Left ventricle myocardium inferior (tissue), 1 donor: ENCODE measurements at regions not wholly inside any gene's neighbourhood (a gene's known extent, or its start where the extent isn't known, plus 50 kb on each side); places are given as distances from the start of the nearest gene placed in this dataset.

Experiments used
- DNase-seq: peaks from one replicate; pipeline ENCODE4 v3.0.0-alpha.2; 2020
- H3K27ac ChIP-seq: fragments of 200-600 bp; replicated peaks from 2 replicates; pipeline ENCODE4 v1.8.0; 2021
- H3K27me3 ChIP-seq: fragments of 200-600 bp; 2 replicates; pipeline ENCODE4 v1.8.0; 2021; ENCODE audit warnings: low read depth
- H3K36me3 ChIP-seq: fragments of 200-600 bp; 2 replicates; pipeline ENCODE4 v1.8.0; 2021
- H3K4me1 ChIP-seq: fragments of 200-600 bp; 2 replicates; pipeline ENCODE4 v1.8.0; 2021
- H3K4me3 ChIP-seq: fragments of 200-600 bp; 2 replicates; pipeline ENCODE4 v1.8.0; 2021; ENCODE audit warnings: mild to moderate bottlenecking, moderate library complexity
- H3K9me3 ChIP-seq: fragments of 200-600 bp; replicated peaks from 2 replicates; pipeline ENCODE4 v1.8.0; 2021
- CTCF ChIP-seq: fragments of 200-600 bp; IDR thresholded peaks from 2 replicates; pipeline ENCODE4 v1.8.0; 2021; ENCODE audit warnings: antibody characterized with exemption, mild to moderate bottlenecking, borderline replicate concordance
- intact Hi-C: fragments of 100-400 bp; cut with micrococcal nuclease; formaldehyde crosslinking; loops from one replicate; pipeline ENCODE4 v1.11.0; 2022
- donor health status: DM: no; HTN: yes; CAD: no; lungs with severe emphysema.

- Histone ChIP-seq H3K4me1 (no peaks in the 10 kb centered on the region), H3K9me3 (no peaks in the 10 kb centered on the region), H3K4me3 (no peak overlapping the region), H3K36me3 (no peaks in the 10 kb centered on the region), H3K27me3 (peaks cover 59% of the 10 kb centered on the region), H3K27ac (no peak overlapping the region)
- no peak for DNase-seq
- intact Hi-C loops, result no loop called here
- no peak for TF ChIP-seq CTCF
These were observed 111.6 kb downstream of the MATN1 start for GRCh38 chr1:30611741-30612309.

- Histone ChIP-seq H3K27me3 (peaks cover 59% of the 10 kb centered on the region), H3K4me3 (no peak overlapping the region), H3K36me3 (no peaks in the 10 kb centered on the region), H3K4me1 (no peaks in the 10 kb centered on the region), H3K9me3 (no peaks in the 10 kb centered on the region), H3K27ac (no peak overlapping the region)
- intact Hi-C loops, result no loop called here
- DNase-seq, result no peak
- no peak for TF ChIP-seq CTCF
These were observed 112.5 kb downstream of the MATN1 start for GRCh38 chr1:30610917-30611316.

GRCh38 chr1:30609999-30610345 is 113.4 kb downstream of the MATN1 start:
- TF ChIP-seq CTCF, result no peak
- Histone ChIP-seq H3K27me3 (peaks cover 59% of the 10 kb centered on the region), H3K27ac (no peak overlapping the region), H3K36me3 (no peaks in the 10 kb centered on the region), H3K4me3 (no peak overlapping the region), H3K9me3 (no peaks in the 10 kb centered on the region), H3K4me1 (no peaks in the 10 kb centered on the region)
- intact Hi-C loops, result no loop called here
- no peak for DNase-seq

GRCh38 chr1:30609336-30609998 is 113.9 kb downstream of the MATN1 start:
- intact Hi-C loops, result no loop called here
- Histone ChIP-seq H3K4me3 (no peak overlapping the region), H3K36me3 (no peaks in the 10 kb centered on the region), H3K27me3 (peaks cover 59% of the 10 kb centered on the region), H3K9me3 (no peaks in the 10 kb centered on the region), H3K27ac (no peak overlapping the region), H3K4me1 (no peaks in the 10 kb centered on the region)
- no peak for DNase-seq
- no peak for TF ChIP-seq CTCF

GRCh38 chr1:30607723-30608122 is 115.7 kb downstream of the MATN1 start:
- no peaks in the 10 kb centered on the region for H3K4me1 ChIP-seq
- H3K4me3 ChIP-seq, result no peak overlapping the region
- H3K27me3 ChIP-seq, result peaks cover 50% of the 10 kb centered on the region
- H3K9me3 ChIP-seq, result no peaks in the 10 kb centered on the region
- H3K36me3 ChIP-seq, result no peaks in the 10 kb centered on the region
- H3K27ac ChIP-seq, result no peak overlapping the region
- no peak for DNase-seq
- intact Hi-C loops, result no loop called here
- TF ChIP-seq CTCF, result no peak
